Skeletal muscle tissue (tissue), 3 donors: ENCODE measurements at regions not wholly inside any gene's neighbourhood (a gene's known extent, or its start where the extent isn't known, plus 50 kb on each side); places are given as distances from the start of the nearest gene placed in this dataset.

ENCODE experiments used
- H3K27ac ChIP-seq: one replicate; pipeline ENCODE4 v1.7.0; 2013; ENCODE audit warnings: mild to moderate bottlenecking, low read depth, low read length, inconsistent platforms
- H3K27me3 ChIP-seq, 3 donors: one replicate each; pipeline ENCODE4 v1.7.0; 2013; ENCODE audit warnings: low read length in 3 of 3; ENCODE audit not compliant: control insufficient read depth in 3 of 3, insufficient read depth in 3 of 3
- H3K36me3 ChIP-seq, 3 donors: one replicate each; pipeline ENCODE4 v1.7.0; 2013; ENCODE audit warnings: low read length in 3 of 3; ENCODE audit not compliant: control insufficient read depth in 3 of 3, insufficient read depth in 3 of 3
- H3K4me1 ChIP-seq, 3 donors: one replicate each; pipeline ENCODE4 v1.7.0; 2013; ENCODE audit warnings: low read length in 3 of 3, mild to moderate bottlenecking in 3 of 3; ENCODE audit not compliant: control insufficient read depth in 3 of 3, insufficient read depth in 3 of 3
- H3K4me3 ChIP-seq, 3 donors: one replicate each; pipeline ENCODE4 v1.7.0; 2013; ENCODE audit warnings: low read length in 3 of 3
- H3K9ac ChIP-seq, 3 donors: one replicate each; pipeline ENCODE4 v1.7.0; 2013; ENCODE audit warnings: low read length in 3 of 3, mild to moderate bottlenecking in 3 of 3, moderate library complexity in 2 of 3, low read depth in 1 of 3
- H3K9me3 ChIP-seq, 3 donors: one replicate each; pipeline ENCODE4 v1.7.0; 2013; ENCODE audit warnings: low read length in 3 of 3; ENCODE audit not compliant: control insufficient read depth in 3 of 3
- donor health status: Osteomylitis.

DNA sequence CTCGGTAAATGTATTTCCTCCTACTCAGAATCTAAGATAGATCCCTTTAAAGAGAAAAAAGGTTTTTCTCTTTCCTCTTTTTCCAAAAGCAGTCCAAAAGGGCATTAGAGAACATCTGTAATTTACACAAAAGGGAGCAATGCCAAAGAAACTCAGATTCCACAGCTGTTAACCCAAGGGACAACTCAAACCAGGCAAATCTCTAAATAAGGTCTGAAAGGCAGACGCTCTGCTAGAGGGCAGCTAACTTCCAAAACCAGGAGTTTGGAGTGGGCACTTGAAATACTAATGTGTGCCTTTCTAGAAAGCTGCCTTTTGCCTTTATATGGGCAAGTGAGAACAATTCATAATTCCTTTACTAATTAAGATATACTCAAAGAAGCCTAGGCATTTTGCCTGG is 435.7 kb downstream of the ZFHX3 start:
- Histone ChIP-seq H3K36me3 (no peaks in the 10 kb centered on the region), H3K27me3 (no peaks in the 10 kb centered on the region), H3K9me3 (no peaks in the 10 kb centered on the region), H3K4me3 (no peak overlapping the region), H3K27ac (no peak overlapping the region), H3K4me1 (no peaks in the 10 kb centered on the region), H3K9ac (no peak overlapping the region)

DNA sequence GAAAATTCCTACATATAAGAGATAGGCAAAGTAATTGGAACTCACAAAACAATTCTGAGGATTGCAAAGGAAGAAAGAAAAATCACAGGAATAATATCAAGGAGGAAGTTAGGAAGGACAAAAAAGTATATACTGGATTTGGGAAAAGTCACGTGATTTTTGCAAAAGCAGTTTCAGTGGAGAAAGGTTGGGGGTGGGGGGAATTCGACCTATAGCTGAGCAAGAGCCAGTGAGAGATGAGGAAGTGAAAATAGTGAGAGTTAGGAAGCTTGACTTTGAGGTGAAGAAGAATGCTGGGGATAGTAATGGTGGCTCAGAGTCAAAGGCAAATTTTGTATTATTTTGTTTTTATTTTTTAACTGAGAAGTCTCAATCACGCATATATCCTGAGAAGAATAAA is 438.0 kb upstream of the PMFBP1 start:
- Histone ChIP-seq H3K9me3 (no peaks in the 10 kb centered on the region), H3K4me3 (no peak overlapping the region), H3K27ac (no peak overlapping the region), H3K9ac (no peak overlapping the region), H3K4me1 (no peaks in the 10 kb centered on the region), H3K36me3 (no peaks in the 10 kb centered on the region), H3K27me3 (no peaks in the 10 kb centered on the region)

DNA sequence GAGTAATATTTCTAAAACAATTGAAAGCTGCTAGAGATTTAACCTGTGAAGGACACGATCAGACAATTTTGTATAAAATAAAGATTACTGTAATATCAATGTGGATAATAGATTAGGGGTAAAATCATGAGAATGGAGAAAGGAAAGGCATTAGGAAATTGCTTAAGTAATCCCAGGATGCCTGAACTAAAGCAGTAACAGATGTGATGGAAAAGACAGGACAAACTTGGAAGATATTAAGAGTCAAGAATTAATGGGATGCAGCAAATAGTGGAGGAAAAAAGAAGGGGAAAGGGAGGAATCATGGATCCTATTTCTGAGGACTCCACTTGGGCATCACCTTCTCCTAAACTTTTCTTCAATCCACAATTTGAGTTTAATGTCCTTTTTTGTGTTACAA is 437.1 kb upstream of the PMFBP1 start:
- Histone ChIP-seq H3K9ac (no peak overlapping the region), H3K27me3 (no peaks in the 10 kb centered on the region), H3K27ac (no peak overlapping the region), H3K4me1 (no peaks in the 10 kb centered on the region), H3K9me3 (no peaks in the 10 kb centered on the region), H3K4me3 (no peak overlapping the region), H3K36me3 (no peaks in the 10 kb centered on the region)

DNA sequence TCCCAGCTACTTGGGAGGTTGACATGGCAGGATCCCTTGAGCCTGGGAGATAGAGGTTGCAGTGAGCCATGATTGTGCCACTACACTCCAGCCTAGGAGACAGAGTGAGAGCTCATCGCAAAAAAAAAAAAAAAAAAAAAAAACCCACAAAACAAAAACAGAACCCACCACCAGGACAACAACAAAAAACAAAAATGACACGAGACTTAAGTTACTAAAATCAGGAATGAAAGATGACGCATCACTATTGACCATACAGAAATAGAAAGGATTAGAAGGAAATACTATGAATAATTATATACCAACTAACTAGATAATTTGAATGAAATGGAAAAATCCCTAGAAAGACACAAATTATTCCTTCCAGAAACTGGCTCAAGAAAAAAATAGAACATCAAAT is 432.4 kb upstream of the PMFBP1 start:
- no peak overlapping the region for H3K9ac ChIP-seq
- H3K4me1 ChIP-seq, result no peaks in the 10 kb centered on the region
- no peaks in the 10 kb centered on the region for H3K9me3 ChIP-seq
- H3K36me3 ChIP-seq, result no peaks in the 10 kb centered on the region
- H3K27ac ChIP-seq, result no peak overlapping the region
- H3K4me3 ChIP-seq, result no peak overlapping the region
- no peaks in the 10 kb centered on the region for H3K27me3 ChIP-seq

DNA sequence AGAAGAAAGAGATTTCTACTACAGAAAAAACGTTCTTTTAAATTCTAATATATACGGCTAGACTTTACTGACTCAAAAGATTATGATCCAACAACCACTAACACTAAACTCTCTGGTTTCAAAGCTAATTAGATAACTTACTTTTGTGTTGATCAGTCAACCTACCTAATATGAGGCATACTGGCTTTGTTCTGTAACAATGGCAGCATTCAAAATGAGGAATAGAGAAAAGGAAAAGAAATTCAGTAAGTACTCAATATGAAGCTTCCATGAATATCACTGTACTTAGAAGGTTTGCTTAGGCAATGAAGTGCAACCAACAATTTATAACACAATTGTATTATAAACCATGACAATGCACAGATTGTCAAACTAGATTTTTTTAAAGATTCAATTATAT is 430.5 kb upstream of the PMFBP1 start:
- Histone ChIP-seq H3K4me1 (no peaks in the 10 kb centered on the region), H3K4me3 (no peak overlapping the region), H3K36me3 (no peaks in the 10 kb centered on the region), H3K9me3 (no peaks in the 10 kb centered on the region), H3K27ac (no peak overlapping the region), H3K9ac (no peak overlapping the region), H3K27me3 (no peaks in the 10 kb centered on the region)

DNA sequence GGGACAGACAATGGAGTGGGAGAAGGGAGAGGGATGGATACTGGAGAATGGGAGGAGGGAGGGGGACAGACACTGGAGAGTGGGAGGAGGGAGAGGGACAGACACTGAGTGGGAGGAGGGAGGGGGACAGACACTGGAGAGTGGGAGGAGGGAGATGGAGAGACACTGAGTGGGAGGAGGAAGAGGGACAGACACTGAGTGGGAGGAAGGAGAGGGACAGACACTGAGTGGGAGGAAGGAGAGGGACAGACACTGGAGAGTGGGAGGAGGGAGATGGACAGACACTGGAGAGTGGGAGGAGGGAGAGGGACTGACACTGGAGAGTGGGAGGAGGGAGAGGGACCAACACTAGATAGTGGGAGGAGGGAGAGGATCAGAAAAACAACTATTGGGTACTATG is 426.7 kb upstream of the PMFBP1 start:
- Histone ChIP-seq H3K36me3 (no peaks in the 10 kb centered on the region), H3K27ac (no peak overlapping the region), H3K9ac (no peak overlapping the region), H3K27me3 (no peaks in the 10 kb centered on the region), H3K4me3 (no peak overlapping the region), H3K9me3 (no peaks in the 10 kb centered on the region), H3K4me1 (no peaks in the 10 kb centered on the region)

DNA sequence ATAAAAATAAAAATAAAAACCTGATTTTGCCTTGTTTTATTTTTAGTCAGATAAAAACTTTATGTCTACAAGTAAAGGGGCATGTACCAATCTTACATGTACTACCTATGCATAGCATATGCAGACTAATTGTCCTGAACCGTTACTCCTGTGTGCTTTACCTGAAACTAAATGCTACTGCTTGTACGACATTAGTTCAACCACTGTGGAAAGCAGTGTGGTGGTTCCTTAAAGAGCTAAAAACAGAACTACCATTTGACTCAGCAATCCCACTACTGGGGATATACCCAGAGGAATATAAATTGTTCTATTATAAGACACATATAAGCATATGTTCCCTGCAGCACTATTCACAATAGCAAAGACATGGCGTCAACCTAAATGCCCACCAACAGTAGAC is 426.0 kb upstream of the PMFBP1 start:
- no peaks in the 10 kb centered on the region for H3K36me3 ChIP-seq
- H3K9me3 ChIP-seq, result no peaks in the 10 kb centered on the region
- no peak overlapping the region for H3K27ac ChIP-seq
- no peak overlapping the region for H3K4me3 ChIP-seq
- H3K4me1 ChIP-seq, result no peaks in the 10 kb centered on the region
- H3K27me3 ChIP-seq, result no peaks in the 10 kb centered on the region
- no peak overlapping the region for H3K9ac ChIP-seq

DNA sequence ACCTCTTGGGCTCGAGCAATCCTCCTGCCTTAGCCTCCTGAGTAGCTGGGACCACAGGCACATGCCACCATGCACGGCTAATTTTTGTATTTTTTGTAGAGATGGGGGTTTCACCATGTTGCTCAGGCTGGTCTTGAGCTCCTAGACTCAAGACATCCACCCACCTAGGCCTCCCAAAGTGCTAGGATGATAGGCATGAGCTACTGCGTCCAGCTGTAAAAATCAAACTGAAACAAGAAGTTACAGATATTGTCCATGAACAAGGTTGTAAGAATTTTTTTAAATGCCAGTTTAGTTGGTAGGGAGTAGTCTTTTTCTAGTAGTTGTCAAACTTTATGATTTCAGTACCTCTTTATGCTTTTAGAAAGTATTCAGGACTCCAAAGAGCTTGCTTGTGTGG is 424.4 kb upstream of the PMFBP1 start:
- no peaks in the 10 kb centered on the region for H3K27me3 ChIP-seq
- H3K9me3 ChIP-seq, result no peaks in the 10 kb centered on the region
- no peaks in the 10 kb centered on the region for H3K4me1 ChIP-seq
- no peak overlapping the region for H3K9ac ChIP-seq
- no peak overlapping the region for H3K27ac ChIP-seq
- no peaks in the 10 kb centered on the region for H3K36me3 ChIP-seq
- H3K4me3 ChIP-seq, result no peak overlapping the region

DNA sequence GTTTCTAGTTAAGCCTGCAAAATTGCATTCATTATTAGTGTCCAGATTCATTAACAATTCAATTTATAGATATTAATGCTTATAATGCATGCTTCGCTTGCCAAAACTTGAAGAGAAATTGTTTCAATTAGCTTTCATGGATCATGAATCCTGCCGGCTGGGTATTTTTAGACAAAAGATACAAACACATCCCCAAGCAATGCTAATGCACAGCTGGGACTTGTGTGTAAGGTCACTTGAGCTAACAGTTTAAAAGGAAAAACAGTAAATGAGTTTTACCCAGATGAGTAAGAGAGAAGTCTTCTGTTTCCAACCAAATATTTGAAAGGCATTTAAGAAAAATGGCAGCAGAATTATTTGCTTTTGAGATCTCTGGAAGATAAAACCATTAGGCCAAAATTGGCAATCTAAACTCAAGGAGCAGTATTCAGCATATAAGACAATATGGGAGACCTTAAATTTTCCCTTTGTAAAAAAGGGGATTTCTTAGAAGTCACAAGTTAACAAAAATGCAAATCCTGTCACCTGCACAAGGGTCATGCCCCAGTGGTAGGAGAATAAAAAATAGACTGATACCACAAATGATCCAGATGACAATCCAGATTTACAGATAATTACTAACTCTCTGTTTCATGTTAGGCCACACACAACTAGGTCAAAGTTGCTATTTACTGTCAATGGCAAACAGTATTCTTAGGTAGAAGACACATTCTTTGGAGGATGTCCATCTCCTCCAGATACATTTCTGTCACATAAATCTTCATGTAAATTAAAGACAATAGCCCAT is 418.4 kb upstream of the PMFBP1 start:
- Histone ChIP-seq H3K4me3 (no peak overlapping the region), H3K36me3 (no peaks in the 10 kb centered on the region), H3K9me3 (no peaks in the 10 kb centered on the region), H3K27ac (no peak overlapping the region), H3K4me1 (no peaks in the 10 kb centered on the region), H3K27me3 (no peaks in the 10 kb centered on the region), H3K9ac (no peak overlapping the region)

DNA sequence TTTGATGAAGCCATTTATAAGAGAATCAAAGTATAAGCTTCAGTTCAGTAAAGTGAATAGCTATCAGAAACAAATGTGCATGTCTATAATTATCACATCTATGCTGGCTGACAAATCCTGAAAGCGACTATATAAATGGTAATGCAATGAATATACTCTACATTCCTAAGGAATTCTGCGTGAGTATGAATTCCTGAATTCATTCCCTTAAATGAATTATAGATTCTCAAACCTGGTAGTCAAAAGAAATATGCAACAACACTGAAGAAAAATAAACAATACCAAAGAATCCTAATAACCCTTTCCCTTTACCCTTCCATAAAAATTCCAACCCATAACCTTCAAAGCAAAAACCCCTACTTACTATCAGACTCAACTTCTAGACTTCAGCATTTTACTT is 416.6 kb upstream of the PMFBP1 start:
- Histone ChIP-seq H3K9ac (no peak overlapping the region), H3K9me3 (no peaks in the 10 kb centered on the region), H3K4me1 (no peaks in the 10 kb centered on the region), H3K27ac (no peak overlapping the region), H3K36me3 (no peaks in the 10 kb centered on the region), H3K4me3 (no peak overlapping the region), H3K27me3 (no peaks in the 10 kb centered on the region)
